Left ventricle myocardium inferior (tissue), 1 donor: ENCODE measurements at regions not wholly inside any gene's neighbourhood (a gene's known extent, or its start where the extent isn't known, plus 50 kb on each side); places are given as distances from the start of the nearest gene placed in this dataset.

Source experiments
- DNase-seq: peaks from one replicate; pipeline ENCODE4 v3.0.0-alpha.2; 2020
- H3K27ac ChIP-seq: fragments of 200-600 bp; replicated peaks from 2 replicates; pipeline ENCODE4 v1.8.0; 2021
- H3K27me3 ChIP-seq: fragments of 200-600 bp; 2 replicates; pipeline ENCODE4 v1.8.0; 2021; ENCODE audit warnings: low read depth
- H3K36me3 ChIP-seq: fragments of 200-600 bp; 2 replicates; pipeline ENCODE4 v1.8.0; 2021
- H3K4me1 ChIP-seq: fragments of 200-600 bp; 2 replicates; pipeline ENCODE4 v1.8.0; 2021
- H3K4me3 ChIP-seq: fragments of 200-600 bp; 2 replicates; pipeline ENCODE4 v1.8.0; 2021; ENCODE audit warnings: mild to moderate bottlenecking, moderate library complexity
- H3K9me3 ChIP-seq: fragments of 200-600 bp; replicated peaks from 2 replicates; pipeline ENCODE4 v1.8.0; 2021
- intact Hi-C: fragments of 100-400 bp; cut with micrococcal nuclease; formaldehyde crosslinking; loops from one replicate; pipeline ENCODE4 v1.11.0; 2022
- TF ChIP-seq, protein P1 (sequence below): fragments of 200-600 bp; IDR thresholded peaks from 2 replicates; pipeline ENCODE4 v1.8.0; 2021; ENCODE audit warnings: antibody characterized with exemption, mild to moderate bottlenecking, borderline replicate concordance
- donor health status: DM: no; HTN: yes; CAD: no; lungs with severe emphysema.

- H3K4me3 ChIP-seq = no peak overlapping the region
- DNase-seq = no peak
- H3K27me3 ChIP-seq = peaks cover 7% of the 10 kb centered on the region
- no peak overlapping the region for H3K27ac ChIP-seq
- peaks cover 3% of the 10 kb centered on the region for H3K9me3 ChIP-seq
- no peaks in the 10 kb centered on the region for H3K36me3 ChIP-seq
- intact Hi-C loops = no loop called here
- TF ChIP-seq, protein P1, sequence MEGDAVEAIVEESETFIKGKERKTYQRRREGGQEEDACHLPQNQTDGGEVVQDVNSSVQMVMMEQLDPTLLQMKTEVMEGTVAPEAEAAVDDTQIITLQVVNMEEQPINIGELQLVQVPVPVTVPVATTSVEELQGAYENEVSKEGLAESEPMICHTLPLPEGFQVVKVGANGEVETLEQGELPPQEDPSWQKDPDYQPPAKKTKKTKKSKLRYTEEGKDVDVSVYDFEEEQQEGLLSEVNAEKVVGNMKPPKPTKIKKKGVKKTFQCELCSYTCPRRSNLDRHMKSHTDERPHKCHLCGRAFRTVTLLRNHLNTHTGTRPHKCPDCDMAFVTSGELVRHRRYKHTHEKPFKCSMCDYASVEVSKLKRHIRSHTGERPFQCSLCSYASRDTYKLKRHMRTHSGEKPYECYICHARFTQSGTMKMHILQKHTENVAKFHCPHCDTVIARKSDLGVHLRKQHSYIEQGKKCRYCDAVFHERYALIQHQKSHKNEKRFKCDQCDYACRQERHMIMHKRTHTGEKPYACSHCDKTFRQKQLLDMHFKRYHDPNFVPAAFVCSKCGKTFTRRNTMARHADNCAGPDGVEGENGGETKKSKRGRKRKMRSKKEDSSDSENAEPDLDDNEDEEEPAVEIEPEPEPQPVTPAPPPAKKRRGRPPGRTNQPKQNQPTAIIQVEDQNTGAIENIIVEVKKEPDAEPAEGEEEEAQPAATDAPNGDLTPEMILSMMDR = no peak
- no peaks in the 10 kb centered on the region for H3K4me1 ChIP-seq
Measured at GRCh38 chr18:21949326-21950015, 208.9 kb downstream of the MIB1 start.

DNA sequence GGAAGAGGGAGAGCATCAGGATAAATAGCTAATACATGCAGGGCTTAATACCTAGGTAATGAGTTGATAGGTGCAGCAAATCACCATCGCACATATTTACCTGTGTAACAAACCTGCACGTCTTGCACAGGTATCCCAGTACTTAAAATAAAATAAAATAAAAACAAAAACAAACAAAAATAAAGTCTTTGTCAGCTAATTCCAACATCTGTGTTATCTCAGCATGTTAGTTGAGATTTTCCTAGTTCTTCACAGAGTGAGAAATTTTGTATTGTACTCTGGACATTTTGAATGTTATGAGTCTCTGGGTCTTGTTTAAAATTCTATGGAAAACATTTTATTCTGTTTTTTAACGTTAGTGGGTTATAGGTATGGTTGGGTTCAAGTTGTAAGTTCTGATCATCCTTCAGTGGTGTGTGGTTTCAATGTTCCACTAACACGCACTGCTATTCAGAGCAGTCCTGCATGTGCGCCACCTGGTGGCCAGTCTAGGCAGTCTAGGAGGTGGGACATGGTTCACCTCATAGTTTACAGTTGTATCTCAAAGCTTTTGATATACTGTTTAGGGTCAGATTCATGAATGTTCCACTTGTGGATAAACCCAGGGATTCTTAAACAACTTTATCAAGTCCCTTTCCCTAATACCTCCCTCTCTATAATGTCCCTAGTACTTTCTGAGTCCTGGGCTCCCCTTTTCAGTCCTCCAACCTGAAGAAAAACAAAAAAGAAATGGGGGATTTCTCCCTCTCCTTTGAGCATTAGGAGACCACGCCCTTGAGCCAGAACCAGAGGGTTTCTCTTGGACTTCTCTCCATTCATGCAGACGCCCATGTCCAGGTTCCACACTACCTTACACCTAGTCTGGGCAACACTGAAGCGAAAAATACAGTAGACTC is 213.4 kb upstream of the GATA6 start:
- peaks cover 10% of the 10 kb centered on the region for H3K4me1 ChIP-seq
- peaks cover 12% of the 10 kb centered on the region for H3K9me3 ChIP-seq
- intact Hi-C loops = no loop called here
- H3K36me3 ChIP-seq = no peaks in the 10 kb centered on the region
- TF ChIP-seq, protein P1 = peak; percentile 96
- H3K27me3 ChIP-seq = peaks cover 7% of the 10 kb centered on the region
- DNase-seq = peak; percentile 74
- H3K4me3 ChIP-seq = no peak overlapping the region
- H3K27ac ChIP-seq = no peak overlapping the region

DNA sequence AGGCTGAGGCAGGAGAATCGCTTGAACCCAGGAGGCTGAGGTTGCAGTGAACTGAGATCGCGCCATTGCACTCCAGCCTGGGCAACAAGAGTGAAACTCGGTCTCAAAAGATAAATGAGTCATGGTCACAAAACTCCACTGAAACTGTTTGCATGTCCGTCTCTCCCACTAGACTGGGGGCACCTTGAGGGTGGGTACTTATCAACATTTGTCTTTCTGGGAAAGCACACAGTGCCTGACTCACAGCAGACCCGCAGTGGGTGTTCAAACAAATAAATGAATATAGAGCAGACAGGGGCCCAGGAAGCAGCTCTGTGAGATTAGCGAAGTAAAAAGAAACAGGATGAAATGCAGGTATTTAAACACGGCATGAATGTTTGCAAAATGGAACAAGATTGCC is 211.1 kb upstream of the GATA6 start:
- no peak overlapping the region for H3K4me3 ChIP-seq
- TF ChIP-seq, protein P1 = no peak
- H3K9me3 ChIP-seq = peaks cover 12% of the 10 kb centered on the region
- peaks cover 10% of the 10 kb centered on the region for H3K4me1 ChIP-seq
- H3K27me3 ChIP-seq = no peaks in the 10 kb centered on the region
- DNase-seq = no peak
- no peak overlapping the region for H3K27ac ChIP-seq
- no peaks in the 10 kb centered on the region for H3K36me3 ChIP-seq
- intact Hi-C loops = no loop called here

DNA sequence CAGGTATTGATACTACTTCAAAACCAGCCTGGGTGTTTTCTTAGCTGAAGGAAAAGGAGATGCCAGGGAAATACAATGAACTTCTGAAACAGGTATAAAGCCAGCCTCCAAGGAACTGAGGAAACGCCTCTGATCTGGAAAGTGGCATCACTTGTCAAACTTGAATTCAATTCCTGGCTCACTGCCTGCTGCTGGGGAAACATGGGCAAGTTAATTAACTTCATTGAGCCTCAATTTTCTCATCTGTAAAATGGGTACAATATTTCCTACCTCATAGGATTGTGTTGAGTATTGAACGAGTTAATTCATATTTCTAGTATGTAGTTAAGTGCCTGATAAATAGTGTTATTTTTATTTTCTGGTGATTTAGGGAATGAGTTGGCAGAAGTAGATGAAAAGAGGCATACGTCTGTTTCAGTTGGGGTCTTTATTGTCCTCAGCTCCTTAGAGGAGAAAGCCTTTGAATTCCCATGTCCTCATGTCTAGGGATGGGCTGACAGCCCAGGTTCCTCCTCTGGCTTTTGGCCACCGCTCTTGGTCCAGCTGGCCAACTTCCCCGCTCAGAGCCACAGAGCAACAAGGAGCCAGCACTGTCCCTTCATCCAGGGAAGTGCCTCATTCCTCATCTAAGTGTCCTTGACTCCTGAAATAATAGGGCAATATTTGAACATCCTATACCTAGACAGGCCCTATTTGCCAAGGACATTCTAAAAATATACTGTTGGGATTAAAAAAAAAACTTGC is 210.5 kb upstream of the GATA6 start:
- peak; percentile 24 for DNase-seq
- TF ChIP-seq, protein P1 = no peak

DNA sequence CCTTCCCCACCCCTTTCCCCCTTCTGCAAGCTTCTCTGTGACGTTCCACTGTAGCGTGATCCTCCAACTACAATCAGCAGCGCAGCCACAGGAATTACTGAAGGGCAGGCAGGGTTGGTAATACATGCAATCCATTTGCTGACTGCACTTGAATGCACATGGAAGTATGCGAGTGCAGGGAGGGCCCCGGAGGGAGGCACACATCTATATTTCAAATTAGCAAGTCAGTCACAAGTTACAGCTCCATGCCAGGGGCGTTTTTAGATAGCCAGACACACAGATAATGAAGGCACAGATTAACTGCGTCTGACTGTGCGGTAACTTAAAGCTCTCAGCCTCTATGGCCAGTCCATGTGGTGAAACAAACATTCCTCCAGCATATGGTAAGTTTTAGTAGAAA is 209.2 kb upstream of the GATA6 start:
- H3K9me3 ChIP-seq = peaks cover 2% of the 10 kb centered on the region
- H3K27ac ChIP-seq = no peak overlapping the region
- no peaks in the 10 kb centered on the region for H3K36me3 ChIP-seq
- TF ChIP-seq, protein P1 = no peak
- no peak overlapping the region for H3K4me3 ChIP-seq
- H3K27me3 ChIP-seq = no peaks in the 10 kb centered on the region
- intact Hi-C loops = no loop called here
- peaks cover 10% of the 10 kb centered on the region for H3K4me1 ChIP-seq
- DNase-seq = no peak

More for the DNA sequence above, 210.5 kb upstream of the GATA6 start:
- intact Hi-C loops = no loop called here
- Histone ChIP-seq H3K4me3 (no peak overlapping the region), H3K27me3 (no peaks in the 10 kb centered on the region), H3K36me3 (no peaks in the 10 kb centered on the region), H3K27ac (no peak overlapping the region), H3K9me3 (peaks cover 12% of the 10 kb centered on the region), H3K4me1 (peaks cover 10% of the 10 kb centered on the region)
